ENCODE measurements at regions not wholly inside any gene's neighbourhood (a gene's known extent, or its start where the extent isn't known, plus 50 kb on each side); places are given as distances from the start of the nearest gene placed in this dataset.
"Not testable (repeated sequence)": the region's sequence is repeated elsewhere in the genome, so short reads cannot be mapped to it uniquely, and the experiment has no call there.

- not testable (repeated sequence) for TF ChIP-seq CTCF, POLR2A (IDR thresholded peaks at IDR 0.05)
Measured at GRCh38 chr1:31495351-31495750, 81.0 kb upstream of the TINAGL1 start.
